ENCODE measurements at regions not wholly inside any gene's neighbourhood (a gene's known extent, or its start where the extent isn't known, plus 50 kb on each side); places are given as distances from the start of the nearest gene placed in this dataset.

- no peak for DNase-seq (ENCODE audit: insufficient read length)
Measured at GRCh38 chr3:194860725-194861124, 175.0 kb downstream of the FAM43A start.

GRCh38 chr3:194861375-194861774 lies 175.7 kb downstream of the FAM43A start:
- no peak for TF ChIP-seq POLR2A (IDR thresholded peaks at IDR 0.05; ENCODE audit: low read depth, low read length)
- no peak for TF ChIP-seq POLR2AphosphoS5 (IDR thresholded peaks at IDR 0.05; ENCODE audit: low read depth, low read length)
- TF ChIP-seq TAF1 (IDR thresholded peaks at IDR 0.05; ENCODE audit: borderline replicate concordance, low read depth, low read length): no peak
- DNase-seq (ENCODE audit: insufficient read length) (no peak), FAIRE-seq (no peak)

More at GRCh38 chr3:194860725-194861124, 175.0 kb downstream of the FAM43A start:
- no peak for TF ChIP-seq TAF1 (IDR thresholded peaks at IDR 0.05; ENCODE audit: borderline replicate concordance, low read depth, low read length)
- no peak for TF ChIP-seq POLR2A (IDR thresholded peaks at IDR 0.05; ENCODE audit: low read depth, low read length)
- TF ChIP-seq POLR2AphosphoS5 (IDR thresholded peaks at IDR 0.05; ENCODE audit: low read depth, low read length): no peak
- FAIRE-seq: no peak

- DNase-seq (ENCODE audit: insufficient read length) (no peak), FAIRE-seq (peak; percentile 21)
- TF ChIP-seq TAF1 (IDR thresholded peaks at IDR 0.05; ENCODE audit: borderline replicate concordance, low read depth, low read length) (no peak), POLR2AphosphoS5 (IDR thresholded peaks at IDR 0.05; ENCODE audit: low read depth, low read length) (no peak), POLR2A (IDR thresholded peaks at IDR 0.05; ENCODE audit: low read depth, low read length) (no peak)
Measured at GRCh38 chr3:194865061-194865460, 179.4 kb downstream of the FAM43A start.

GRCh38 chr3:194865615-194866014 lies 179.9 kb downstream of the FAM43A start:
- no peak for TF ChIP-seq TAF1 (IDR thresholded peaks at IDR 0.05; ENCODE audit: borderline replicate concordance, low read depth, low read length)
- TF ChIP-seq POLR2A (IDR thresholded peaks at IDR 0.05; ENCODE audit: low read depth, low read length): no peak
- no peak for TF ChIP-seq POLR2AphosphoS5 (IDR thresholded peaks at IDR 0.05; ENCODE audit: low read depth, low read length)
- DNase-seq (ENCODE audit: insufficient read length) (no peak), FAIRE-seq (no peak)

GRCh38 chr3:194866236-194866635 lies 180.6 kb downstream of the FAM43A start:
- TF ChIP-seq POLR2A (IDR thresholded peaks at IDR 0.05; ENCODE audit: low read depth, low read length) (no peak), POLR2AphosphoS5 (IDR thresholded peaks at IDR 0.05; ENCODE audit: low read depth, low read length) (no peak), TAF1 (IDR thresholded peaks at IDR 0.05; ENCODE audit: borderline replicate concordance, low read depth, low read length) (no peak)
- no peak for FAIRE-seq
- no peak for DNase-seq (ENCODE audit: insufficient read length)

GRCh38 chr3:194867270-194867983 lies 181.7 kb downstream of the FAM43A start:
- TF ChIP-seq TAF1 (IDR thresholded peaks at IDR 0.05; ENCODE audit: borderline replicate concordance, low read depth, low read length) (no peak), POLR2A (IDR thresholded peaks at IDR 0.05; ENCODE audit: low read depth, low read length) (no peak), POLR2AphosphoS5 (IDR thresholded peaks at IDR 0.05; ENCODE audit: low read depth, low read length) (no peak)
- DNase-seq (ENCODE audit: insufficient read length): no peak
- no peak for FAIRE-seq

- no peak for FAIRE-seq
- no peak for TF ChIP-seq TAF1 (IDR thresholded peaks at IDR 0.05; ENCODE audit: borderline replicate concordance, low read depth, low read length)
- TF ChIP-seq POLR2AphosphoS5 (IDR thresholded peaks at IDR 0.05; ENCODE audit: low read depth, low read length): no peak
- TF ChIP-seq POLR2A (IDR thresholded peaks at IDR 0.05; ENCODE audit: low read depth, low read length): no peak
- DNase-seq (ENCODE audit: insufficient read length): no peak
Measured at GRCh38 chr3:194868831-194869230, 183.1 kb downstream of the FAM43A start.

GRCh38 chr3:194869482-194870169 lies 183.9 kb downstream of the FAM43A start:
- TF ChIP-seq TAF1 (IDR thresholded peaks at IDR 0.05; ENCODE audit: borderline replicate concordance, low read depth, low read length): no peak
- FAIRE-seq: no peak
- no peak for DNase-seq (ENCODE audit: insufficient read length)

- no peak for TF ChIP-seq POLR2AphosphoS5 (IDR thresholded peaks at IDR 0.05; ENCODE audit: low read depth, low read length)
- no peak for TF ChIP-seq POLR2A (IDR thresholded peaks at IDR 0.05; ENCODE audit: low read depth, low read length)
- no peak for TF ChIP-seq TAF1 (IDR thresholded peaks at IDR 0.05; ENCODE audit: borderline replicate concordance, low read depth, low read length)
- DNase-seq (ENCODE audit: insufficient read length) (no peak), FAIRE-seq (no peak)
Measured at GRCh38 chr3:194870394-194871110, 184.9 kb downstream of the FAM43A start.

GRCh38 chr3:194871143-194871863 lies 185.6 kb downstream of the FAM43A start:
- FAIRE-seq (no peak), DNase-seq (ENCODE audit: insufficient read length) (peak; percentile 33)
- no peak for TF ChIP-seq POLR2AphosphoS5 (IDR thresholded peaks at IDR 0.05; ENCODE audit: low read depth, low read length)
- no peak for TF ChIP-seq TAF1 (IDR thresholded peaks at IDR 0.05; ENCODE audit: borderline replicate concordance, low read depth, low read length)
- no peak for TF ChIP-seq POLR2A (IDR thresholded peaks at IDR 0.05; ENCODE audit: low read depth, low read length)
